ENCODE measurements at regions not wholly inside any gene's neighbourhood (a gene's known extent, or its start where the extent isn't known, plus 50 kb on each side); places are given as distances from the start of the nearest gene placed in this dataset.

DNA sequence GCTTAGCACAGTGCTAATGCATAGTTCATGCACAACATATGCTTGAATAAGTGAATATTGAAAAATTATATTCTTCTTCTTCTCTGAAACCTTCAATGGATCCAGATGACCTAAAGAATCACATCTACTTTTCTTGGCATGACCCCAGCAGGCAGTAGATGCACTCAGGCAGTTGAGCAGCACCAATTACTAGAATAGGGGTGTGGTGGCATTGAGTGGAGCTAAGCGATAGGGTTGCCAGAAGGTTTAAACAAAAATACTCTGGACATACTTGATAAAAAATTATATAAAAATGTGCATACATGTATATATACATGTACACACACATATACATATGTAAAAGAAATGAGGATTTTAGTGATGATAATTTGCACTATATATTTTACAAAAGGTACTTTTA is 81.8 kb downstream of the NFKBIZ start (continued):
- TF ChIP-seq, protein P1, sequence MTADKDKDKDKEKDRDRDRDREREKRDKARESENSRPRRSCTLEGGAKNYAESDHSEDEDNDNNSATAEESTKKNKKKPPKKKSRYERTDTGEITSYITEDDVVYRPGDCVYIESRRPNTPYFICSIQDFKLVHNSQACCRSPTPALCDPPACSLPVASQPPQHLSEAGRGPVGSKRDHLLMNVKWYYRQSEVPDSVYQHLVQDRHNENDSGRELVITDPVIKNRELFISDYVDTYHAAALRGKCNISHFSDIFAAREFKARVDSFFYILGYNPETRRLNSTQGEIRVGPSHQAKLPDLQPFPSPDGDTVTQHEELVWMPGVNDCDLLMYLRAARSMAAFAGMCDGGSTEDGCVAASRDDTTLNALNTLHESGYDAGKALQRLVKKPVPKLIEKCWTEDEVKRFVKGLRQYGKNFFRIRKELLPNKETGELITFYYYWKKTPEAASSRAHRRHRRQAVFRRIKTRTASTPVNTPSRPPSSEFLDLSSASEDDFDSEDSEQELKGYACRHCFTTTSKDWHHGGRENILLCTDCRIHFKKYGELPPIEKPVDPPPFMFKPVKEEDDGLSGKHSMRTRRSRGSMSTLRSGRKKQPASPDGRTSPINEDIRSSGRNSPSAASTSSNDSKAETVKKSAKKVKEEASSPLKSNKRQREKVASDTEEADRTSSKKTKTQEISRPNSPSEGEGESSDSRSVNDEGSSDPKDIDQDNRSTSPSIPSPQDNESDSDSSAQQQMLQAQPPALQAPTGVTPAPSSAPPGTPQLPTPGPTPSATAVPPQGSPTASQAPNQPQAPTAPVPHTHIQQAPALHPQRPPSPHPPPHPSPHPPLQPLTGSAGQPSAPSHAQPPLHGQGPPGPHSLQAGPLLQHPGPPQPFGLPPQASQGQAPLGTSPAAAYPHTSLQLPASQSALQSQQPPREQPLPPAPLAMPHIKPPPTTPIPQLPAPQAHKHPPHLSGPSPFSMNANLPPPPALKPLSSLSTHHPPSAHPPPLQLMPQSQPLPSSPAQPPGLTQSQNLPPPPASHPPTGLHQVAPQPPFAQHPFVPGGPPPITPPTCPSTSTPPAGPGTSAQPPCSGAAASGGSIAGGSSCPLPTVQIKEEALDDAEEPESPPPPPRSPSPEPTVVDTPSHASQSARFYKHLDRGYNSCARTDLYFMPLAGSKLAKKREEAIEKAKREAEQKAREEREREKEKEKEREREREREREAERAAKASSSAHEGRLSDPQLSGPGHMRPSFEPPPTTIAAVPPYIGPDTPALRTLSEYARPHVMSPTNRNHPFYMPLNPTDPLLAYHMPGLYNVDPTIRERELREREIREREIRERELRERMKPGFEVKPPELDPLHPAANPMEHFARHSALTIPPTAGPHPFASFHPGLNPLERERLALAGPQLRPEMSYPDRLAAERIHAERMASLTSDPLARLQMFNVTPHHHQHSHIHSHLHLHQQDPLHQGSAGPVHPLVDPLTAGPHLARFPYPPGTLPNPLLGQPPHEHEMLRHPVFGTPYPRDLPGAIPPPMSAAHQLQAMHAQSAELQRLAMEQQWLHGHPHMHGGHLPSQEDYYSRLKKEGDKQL (CRISPR knock-in tag; IDR thresholded peaks at IDR 0.05; ENCODE audit: low read depth), result no peak
- TF ChIP-seq, protein P2, sequence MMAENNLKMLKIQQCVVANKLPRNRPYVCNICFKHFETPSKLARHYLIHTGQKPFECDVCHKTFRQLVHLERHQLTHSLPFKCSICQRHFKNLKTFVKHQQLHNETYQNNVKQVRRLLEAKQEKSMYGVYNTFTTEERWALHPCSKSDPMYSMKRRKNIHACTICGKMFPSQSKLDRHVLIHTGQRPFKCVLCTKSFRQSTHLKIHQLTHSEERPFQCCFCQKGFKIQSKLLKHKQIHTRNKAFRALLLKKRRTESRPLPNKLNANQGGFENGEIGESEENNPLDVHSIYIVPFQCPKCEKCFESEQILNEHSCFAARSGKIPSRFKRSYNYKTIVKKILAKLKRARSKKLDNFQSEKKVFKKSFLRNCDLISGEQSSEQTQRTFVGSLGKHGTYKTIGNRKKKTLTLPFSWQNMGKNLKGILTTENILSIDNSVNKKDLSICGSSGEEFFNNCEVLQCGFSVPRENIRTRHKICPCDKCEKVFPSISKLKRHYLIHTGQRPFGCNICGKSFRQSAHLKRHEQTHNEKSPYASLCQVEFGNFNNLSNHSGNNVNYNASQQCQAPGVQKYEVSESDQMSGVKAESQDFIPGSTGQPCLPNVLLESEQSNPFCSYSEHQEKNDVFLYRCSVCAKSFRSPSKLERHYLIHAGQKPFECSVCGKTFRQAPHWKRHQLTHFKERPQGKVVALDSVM (CRISPR knock-in tag; IDR thresholded peaks at IDR 0.05), result no peak

DNA sequence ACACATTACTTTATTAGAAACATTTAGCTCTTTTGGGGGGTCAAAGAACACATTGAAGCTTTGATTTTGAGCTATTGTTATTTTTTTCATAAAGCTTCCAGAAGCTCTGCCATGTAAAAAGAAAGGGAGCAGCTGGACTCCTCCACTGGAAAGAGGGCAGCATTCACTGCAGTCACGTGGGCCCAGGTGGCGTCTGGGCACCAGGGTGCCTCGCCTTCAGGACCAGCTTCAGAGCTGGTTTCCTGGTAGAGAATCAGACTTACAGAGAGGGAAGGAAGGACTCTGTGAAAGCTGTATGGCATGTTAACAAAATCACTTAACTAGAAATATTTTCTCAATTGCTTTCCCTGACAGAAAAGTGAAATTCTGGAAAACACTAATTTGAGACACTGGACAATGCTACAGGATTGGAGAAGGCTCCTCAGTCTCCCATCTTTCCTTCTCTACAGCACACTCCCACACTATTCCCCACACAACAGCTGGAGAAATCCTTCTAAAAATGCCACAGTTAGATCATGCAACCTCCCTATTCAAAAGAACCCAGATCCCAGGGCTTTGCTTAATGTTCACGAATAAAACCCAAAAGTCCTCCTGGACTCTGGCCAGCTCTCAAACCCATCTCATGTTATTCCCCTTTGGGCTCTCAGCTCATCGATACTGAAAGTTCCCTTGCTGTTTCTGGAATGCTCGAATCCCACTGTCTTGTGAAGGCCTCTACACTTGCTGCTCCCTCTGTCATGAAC is 83.2 kb downstream of the NFKBIZ start:
- Histone ChIP-seq H3K79me2 (ENCODE audit: insufficient read depth, low read length) (no peaks in the 10 kb centered on the region), H3K4me2 (ENCODE audit: low read depth, low read length) (no peak overlapping the region), H3K36me3 (replicated peaks in 1 of 2; ENCODE audit: control insufficient read depth in 1 of 2, insufficient read depth in 2 of 2, low read length in 2 of 2) (no peaks in the 10 kb centered on the region), H2AFZ (ENCODE audit: low read length) (no peak overlapping the region), H3K4me1 (ENCODE audit: insufficient read depth, low read length) (no peaks in the 10 kb centered on the region), H3K4me3 (replicated peaks in 1 of 3; ENCODE audit: insufficient read depth in 1 of 3, low read depth in 2 of 3, low read length in 3 of 3) (no peak overlapping the region), H4K20me1 (ENCODE audit: insufficient read depth, low read length) (no peaks in the 10 kb centered on the region), H3K9me3 (ENCODE audit: low read length) (no peaks in the 10 kb centered on the region), H3K9ac (ENCODE audit: insufficient read depth, low read depth, low read length) (no peak overlapping the region), H3K27ac (ENCODE audit: extremely low read length, insufficient read depth, low read length) (no peak overlapping the region), H3K27me3 (ENCODE audit: control insufficient read depth in 1 of 2, insufficient read depth in 2 of 2, low read length in 2 of 2) (no peaks in the 10 kb centered on the region; a peak in 2 of 5 replicates)
- ATAC-seq, result no peak
- intact Hi-C loops (cut with micrococcal nuclease; ENCODE audit: unreplicated experiment), result no loop called here
- DNase-seq (ENCODE audit: low spot score), result no peak
- in situ Hi-C loops (cut with HindIII; ENCODE audit: extremely low pct_ligation_motif_present, low pct_unique_long_range_greater_than_20kb), result no loop called here
- 12% methylated on average over 6 of the region's 6 CpGs for WGBS (ENCODE audit: low lambda C conversion rate)
- no TSS peak for BruUV-seq (replicated peaks)
- no peak for FAIRE-seq
- ChIA-PET POLR2A (interaction anchor here (1.1 kb wide), 1 partner anchor 83 kb away, joined by 3 read pairs; the partner anchor contains the start of gene NFKBIZ), CTCF (ENCODE audit: low intra/inter-chr PET ratio, low total read pairs) (no interaction called here)
- TF ChIP-seq AGO2 (optimal IDR thresholded peaks at IDR 0.05; ENCODE audit: low read depth, low read length) (no peak), ZNF761 (CRISPR knock-in tag; conservative IDR thresholded peaks at IDR 0.05) (no peak), ZNF772 (CRISPR knock-in tag; IDR thresholded peaks at IDR 0.05) (no peak)
- TF ChIP-seq, protein P3, sequence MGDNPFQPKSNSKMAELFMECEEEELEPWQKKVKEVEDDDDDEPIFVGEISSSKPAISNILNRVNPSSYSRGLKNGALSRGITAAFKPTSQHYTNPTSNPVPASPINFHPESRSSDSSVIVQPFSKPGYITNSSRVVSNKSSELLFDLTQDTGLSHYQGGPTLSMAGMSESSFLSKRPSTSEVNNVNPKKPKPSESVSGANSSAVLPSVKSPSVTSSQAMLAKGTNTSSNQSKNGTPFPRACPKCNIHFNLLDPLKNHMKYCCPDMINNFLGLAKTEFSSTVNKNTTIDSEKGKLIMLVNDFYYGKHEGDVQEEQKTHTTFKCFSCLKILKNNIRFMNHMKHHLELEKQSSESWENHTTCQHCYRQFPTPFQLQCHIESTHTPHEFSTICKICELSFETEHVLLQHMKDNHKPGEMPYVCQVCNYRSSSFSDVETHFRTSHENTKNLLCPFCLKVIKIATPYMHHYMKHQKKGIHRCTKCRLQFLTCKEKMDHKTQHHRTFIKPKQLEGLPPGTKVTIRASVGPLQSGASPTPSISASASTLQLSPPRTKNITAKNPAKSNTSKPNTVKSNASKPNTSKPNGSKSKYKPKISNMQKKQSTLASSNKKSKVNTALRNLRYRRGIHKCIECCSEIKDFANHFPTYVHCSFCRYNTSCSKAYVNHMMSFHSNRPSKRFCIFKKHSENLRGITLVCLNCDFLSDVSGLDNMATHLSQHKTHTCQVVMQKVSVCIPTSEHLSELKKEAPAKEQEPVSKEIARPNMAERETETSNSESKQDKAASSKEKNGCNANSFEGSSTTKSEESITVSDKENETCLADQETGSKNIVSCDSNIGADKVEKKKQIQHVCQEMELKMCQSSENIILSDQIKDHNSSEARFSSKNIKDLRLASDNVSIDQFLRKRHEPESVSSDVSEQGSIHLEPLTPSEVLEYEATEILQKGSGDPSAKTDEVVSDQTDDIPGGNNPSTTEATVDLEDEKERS (CRISPR knock-in tag; IDR thresholded peaks at IDR 0.05), result no peak
